ENCODE measurements at regions not wholly inside any gene's neighbourhood (a gene's known extent, or its start where the extent isn't known, plus 50 kb on each side); places are given as distances from the start of the nearest gene placed in this dataset.

DNA sequence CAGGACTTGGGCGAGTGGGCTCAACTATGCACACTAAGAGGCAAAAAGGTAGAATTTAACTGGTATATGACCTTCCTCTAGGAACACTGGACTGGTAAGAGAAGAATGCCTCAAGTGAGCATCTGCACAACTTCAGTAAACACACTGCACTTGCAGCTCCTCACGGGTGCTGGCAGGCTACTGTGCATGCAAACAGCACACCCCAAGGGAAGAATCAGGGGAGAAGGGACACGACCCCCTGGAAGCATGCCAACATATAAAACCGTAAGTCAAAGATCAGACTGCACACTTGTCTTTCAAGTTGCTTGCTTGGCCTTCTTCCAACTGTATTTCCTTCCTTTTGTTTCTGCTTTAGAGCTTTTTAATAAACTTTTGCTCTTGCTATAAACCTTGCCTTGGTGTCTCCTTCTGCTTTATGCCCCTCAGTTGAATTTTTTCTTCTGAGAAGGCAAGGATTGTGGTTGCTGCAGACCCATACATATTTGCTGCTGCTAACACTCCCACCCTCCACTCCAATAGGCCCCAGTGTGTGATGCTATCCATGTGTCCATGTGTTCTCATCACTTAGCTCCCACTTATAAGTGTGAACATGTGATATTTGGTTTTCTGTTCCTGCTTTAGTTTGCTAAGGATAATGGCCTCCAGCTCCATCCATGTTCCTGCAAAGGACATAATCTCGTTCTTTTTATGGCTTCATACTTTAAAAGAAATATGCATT lies 263.7 kb upstream of the SPOPL start:
- ChIA-PET POLR2A (no interaction called here), CTCF (no interaction called here)
- DNase-seq (ENCODE audit: low read depth in 1 of 2, low spot score in 1 of 2): no peak
- WGBS (ENCODE audit: missing lambda C conversion rate): 29% methylated on average over 5 of the region's 5 CpGs
- no peak overlapping the region for H3K4me2 ChIP-seq
- H3K4me3 ChIP-seq: no peak overlapping the region
- TF ChIP-seq RFX5 (IDR thresholded peaks at IDR 0.05) (no peak), GATA3 (IDR thresholded peaks at IDR 0.05; ENCODE audit: borderline replicate concordance) (no peak), MAFK (IDR thresholded peaks at IDR 0.05; ENCODE audit: partially characterized antibody) (no peak), CHD2 (IDR thresholded peaks at IDR 0.05; ENCODE audit: low read length, partially characterized antibody) (no peak), ZSCAN20 (CRISPR knock-in tag; IDR thresholded peaks at IDR 0.05) (no peak), BHLHE40 (IDR thresholded peaks at IDR 0.05; ENCODE audit: low read depth, low read length) (no peak), NFE2L2 (conservative IDR thresholded peaks at IDR 0.05; ENCODE audit: low read length) (no peak), RAD21 (conservative IDR thresholded peaks at IDR 0.05 in 1 of 2, IDR thresholded peaks at IDR 0.05 in 1 of 2) (no peak), CBX8 (IDR thresholded peaks at IDR 0.05) (no peak), NR3C1 (IDR thresholded peaks at IDR 0.05) (no peak), TP53 (CRISPR knock-in tag; IDR thresholded peaks at IDR 0.05) (no peak)
- TF ChIP-seq, protein P1, sequence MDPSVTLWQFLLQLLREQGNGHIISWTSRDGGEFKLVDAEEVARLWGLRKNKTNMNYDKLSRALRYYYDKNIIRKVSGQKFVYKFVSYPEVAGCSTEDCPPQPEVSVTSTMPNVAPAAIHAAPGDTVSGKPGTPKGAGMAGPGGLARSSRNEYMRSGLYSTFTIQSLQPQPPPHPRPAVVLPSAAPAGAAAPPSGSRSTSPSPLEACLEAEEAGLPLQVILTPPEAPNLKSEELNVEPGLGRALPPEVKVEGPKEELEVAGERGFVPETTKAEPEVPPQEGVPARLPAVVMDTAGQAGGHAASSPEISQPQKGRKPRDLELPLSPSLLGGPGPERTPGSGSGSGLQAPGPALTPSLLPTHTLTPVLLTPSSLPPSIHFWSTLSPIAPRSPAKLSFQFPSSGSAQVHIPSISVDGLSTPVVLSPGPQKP (IDR thresholded peaks at IDR 0.05; ENCODE audit: low read depth, low read length): no peak
- no peak overlapping the region for H3K27ac ChIP-seq
- H3K9me3 ChIP-seq: no peaks in the 10 kb centered on the region
- no peak for FAIRE-seq
- no peak for ATAC-seq
- peaks cover 3% of the 10 kb centered on the region; the same call in 1 of the 3 replicates for H3K4me1 ChIP-seq

DNA sequence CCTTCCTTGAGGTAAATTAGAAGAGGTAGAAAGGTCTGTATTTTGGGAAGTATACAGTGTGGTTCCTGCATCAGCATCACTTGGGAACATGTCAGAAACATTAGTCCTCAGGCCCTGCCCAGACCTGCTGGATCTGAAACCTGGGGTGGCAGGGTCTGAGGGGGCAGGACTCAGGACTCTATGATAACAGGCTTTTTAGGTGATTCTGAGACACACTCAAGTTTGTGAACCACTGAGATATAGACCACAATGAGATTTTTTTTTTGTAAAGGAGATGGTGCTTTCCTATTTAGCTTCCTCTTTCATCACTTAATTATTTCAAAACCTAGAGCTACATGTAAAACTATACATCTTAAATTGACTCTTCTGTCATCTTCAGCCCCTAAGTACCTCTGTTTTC lies 262.7 kb upstream of the SPOPL start:
- Histone ChIP-seq H3K9me3 (no peaks in the 10 kb centered on the region), H3K4me1 (peaks cover 3% of the 10 kb centered on the region; the same call in 1 of the 3 replicates), H3K27ac (no peak overlapping the region), H3K4me2 (no peak overlapping the region), H3K4me3 (no peak overlapping the region)
- FAIRE-seq (no peak), ATAC-seq (no peak), DNase-seq (ENCODE audit: low read depth in 1 of 2, low spot score in 1 of 2) (no peak)
- ChIA-PET CTCF (no interaction called here), POLR2A (no interaction called here)
- no peak for TF ChIP-seq FOSL2 (IDR thresholded peaks at IDR 0.05)
- TF ChIP-seq FOSL2 (CRISPR knock-in tag; IDR thresholded peaks at IDR 0.05): no peak
- no peak for TF ChIP-seq GATA3 (IDR thresholded peaks at IDR 0.05; ENCODE audit: borderline replicate concordance)
- no peak for TF ChIP-seq CBX8 (IDR thresholded peaks at IDR 0.05)
- TF ChIP-seq ZNF302 (CRISPR knock-in tag; IDR thresholded peaks at IDR 0.05): no peak
- TF ChIP-seq, protein P2, sequence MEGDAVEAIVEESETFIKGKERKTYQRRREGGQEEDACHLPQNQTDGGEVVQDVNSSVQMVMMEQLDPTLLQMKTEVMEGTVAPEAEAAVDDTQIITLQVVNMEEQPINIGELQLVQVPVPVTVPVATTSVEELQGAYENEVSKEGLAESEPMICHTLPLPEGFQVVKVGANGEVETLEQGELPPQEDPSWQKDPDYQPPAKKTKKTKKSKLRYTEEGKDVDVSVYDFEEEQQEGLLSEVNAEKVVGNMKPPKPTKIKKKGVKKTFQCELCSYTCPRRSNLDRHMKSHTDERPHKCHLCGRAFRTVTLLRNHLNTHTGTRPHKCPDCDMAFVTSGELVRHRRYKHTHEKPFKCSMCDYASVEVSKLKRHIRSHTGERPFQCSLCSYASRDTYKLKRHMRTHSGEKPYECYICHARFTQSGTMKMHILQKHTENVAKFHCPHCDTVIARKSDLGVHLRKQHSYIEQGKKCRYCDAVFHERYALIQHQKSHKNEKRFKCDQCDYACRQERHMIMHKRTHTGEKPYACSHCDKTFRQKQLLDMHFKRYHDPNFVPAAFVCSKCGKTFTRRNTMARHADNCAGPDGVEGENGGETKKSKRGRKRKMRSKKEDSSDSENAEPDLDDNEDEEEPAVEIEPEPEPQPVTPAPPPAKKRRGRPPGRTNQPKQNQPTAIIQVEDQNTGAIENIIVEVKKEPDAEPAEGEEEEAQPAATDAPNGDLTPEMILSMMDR (IDR thresholded peaks at IDR 0.05): no peak
- TF ChIP-seq HEYL (CRISPR knock-in tag; IDR thresholded peaks at IDR 0.05): no peak

DNA sequence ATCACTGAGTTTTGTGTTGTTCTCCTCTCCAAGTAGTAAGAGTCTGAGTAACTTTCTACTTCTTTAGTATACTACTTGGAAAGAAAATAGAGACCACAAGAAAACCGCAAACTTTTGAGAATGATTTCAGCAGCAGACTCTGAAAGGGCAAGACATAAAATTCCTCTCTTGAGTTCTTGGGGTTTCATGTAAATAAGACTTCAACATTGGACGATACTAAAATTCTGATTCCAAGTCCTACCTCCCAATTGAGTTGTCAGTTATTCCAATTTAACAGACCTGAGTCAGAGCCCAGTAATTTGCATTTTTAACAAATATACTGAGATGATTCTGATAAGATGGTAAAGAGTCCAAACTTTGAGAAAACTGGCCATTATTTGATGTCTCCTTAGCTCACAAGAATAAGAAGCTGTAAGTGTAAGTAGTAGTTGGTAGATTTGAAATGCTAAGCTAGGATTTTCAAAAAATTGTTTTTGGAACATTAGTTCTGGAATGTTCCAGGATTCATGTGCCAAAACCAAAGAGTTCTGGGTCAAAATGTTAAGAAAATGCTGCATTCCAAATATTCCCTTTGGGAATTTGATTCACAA lies 261.6 kb upstream of the SPOPL start:
- 87% methylated on average over 2 of the region's 2 CpGs for WGBS (ENCODE audit: missing lambda C conversion rate)
- Histone ChIP-seq H3K4me3 (no peak overlapping the region), H3K4me2 (no peak overlapping the region), H3K9me3 (no peaks in the 10 kb centered on the region), H3K27ac (no peak overlapping the region), H3K4me1 (peaks cover 7% of the 10 kb centered on the region; the same call in 2 of the 3 replicates)
- TF ChIP-seq FOXS1 (CRISPR knock-in tag; IDR thresholded peaks at IDR 0.05): no peak
- TF ChIP-seq GATA3 (IDR thresholded peaks at IDR 0.05; ENCODE audit: borderline replicate concordance): no peak
- no peak for TF ChIP-seq CHD2 (IDR thresholded peaks at IDR 0.05; ENCODE audit: low read length, partially characterized antibody)
- TF ChIP-seq, protein P3, sequence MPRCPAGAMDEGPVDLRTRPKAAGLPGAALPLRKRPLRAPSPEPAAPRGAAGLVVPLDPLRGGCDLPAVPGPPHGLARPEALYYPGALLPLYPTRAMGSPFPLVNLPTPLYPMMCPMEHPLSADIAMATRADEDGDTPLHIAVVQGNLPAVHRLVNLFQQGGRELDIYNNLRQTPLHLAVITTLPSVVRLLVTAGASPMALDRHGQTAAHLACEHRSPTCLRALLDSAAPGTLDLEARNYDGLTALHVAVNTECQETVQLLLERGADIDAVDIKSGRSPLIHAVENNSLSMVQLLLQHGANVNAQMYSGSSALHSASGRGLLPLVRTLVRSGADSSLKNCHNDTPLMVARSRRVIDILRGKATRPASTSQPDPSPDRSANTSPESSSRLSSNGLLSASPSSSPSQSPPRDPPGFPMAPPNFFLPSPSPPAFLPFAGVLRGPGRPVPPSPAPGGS (IDR thresholded peaks at IDR 0.05): no peak
- FAIRE-seq (no peak), ATAC-seq (no peak), DNase-seq (ENCODE audit: low read depth in 1 of 2, low spot score in 1 of 2) (no peak)
- ChIA-PET POLR2A (no interaction called here), CTCF (no interaction called here)

All from A549 (cell line).